ENCODE measurements at regions not wholly inside any gene's neighbourhood (a gene's known extent, or its start where the extent isn't known, plus 50 kb on each side); places are given as distances from the start of the nearest gene placed in this dataset.

GRCh38 chr6:68052234-68052633 is 582.8 kb upstream of the ADGRB3 start (continued):
- TF ChIP-seq RCOR1 (conservative IDR thresholded peaks at IDR 0.05; ENCODE audit: low read depth, low read length) (no peak), CHD1 (IDR thresholded peaks at IDR 0.05; ENCODE audit: low read depth, low read length) (no peak), POLR2AphosphoS5 (IDR thresholded peaks at IDR 0.05; ENCODE audit: low read length) (no peak), MEF2A (IDR thresholded peaks at IDR 0.05; ENCODE audit: insufficient read depth, low read depth, low read length) (no peak), TCF12 (IDR thresholded peaks at IDR 0.05; ENCODE audit: low read depth, low read length) (no peak)

GRCh38 chr6:68049562-68049961 is 585.5 kb upstream of the ADGRB3 start:
- ATAC-seq (no peak), FAIRE-seq (no peak), DNase-seq (ENCODE audit: low read depth, low spot score) (no peak)
- RAD21 ChIA-PET (ENCODE audit: unreplicated experiment): no interaction called here
- H3K4me1 ChIP-seq (ENCODE audit: control insufficient read depth, insufficient read depth, low read length): no peaks in the 10 kb centered on the region
- no peak overlapping the region for H2AFZ ChIP-seq (ENCODE audit: control insufficient read depth, low read depth, low read length)
- no peaks in the 10 kb centered on the region for H4K20me1 ChIP-seq (ENCODE audit: control insufficient read depth, insufficient read depth)
- CTCF ChIA-PET: no interaction called here
- TF ChIP-seq SMAD1 (IDR thresholded peaks at IDR 0.05; ENCODE audit: low read depth, partially characterized antibody) (no peak), NFIC (IDR thresholded peaks at IDR 0.05; ENCODE audit: low read depth, low read length) (no peak), HDAC2 (IDR thresholded peaks at IDR 0.05) (no peak), SIN3A (IDR thresholded peaks at IDR 0.05; ENCODE audit: low read depth, low read length) (no peak), ZNF24 (IDR thresholded peaks at IDR 0.05) (no peak), MYB (IDR thresholded peaks at IDR 0.05; ENCODE audit: borderline replicate concordance, low read depth, low read length) (no peak), EZH2 (IDR thresholded peaks at IDR 0.05; ENCODE audit: borderline replicate concordance, control insufficient read depth, low read depth, low read length) (no peak)
- WGBS (ENCODE audit: insufficient coverage, insufficient replicate concordance, low lambda C conversion rate, missing lambda C conversion rate): 80% methylated on average over 5 of the region's 5 CpGs
- no peaks in the 10 kb centered on the region for H3K79me2 ChIP-seq (ENCODE audit: control insufficient read depth, insufficient read depth, low read length)
- no TSS peak for BruUV-seq (replicated peaks)
- intact Hi-C loops (cut with micrococcal nuclease; ENCODE audit: unreplicated experiment): no loop called here
- H3K9me3 ChIP-seq (replicated peaks; ENCODE audit: control insufficient read depth, insufficient read depth, low read length): no peaks in the 10 kb centered on the region
- no peak overlapping the region for H3K27ac ChIP-seq (ENCODE audit: control insufficient read depth, insufficient read depth)
- no peak overlapping the region for H3K4me2 ChIP-seq (ENCODE audit: control insufficient read depth, insufficient read depth)
- SMC1A ChIA-PET (ENCODE audit: uncharacterized antibody, unreplicated experiment): interaction anchor here (0.6 to 1.2 kb wide), 3 partner anchors 10 to 123 kb away, joined by 3 read pairs; no protein-coding TSS in a partner anchor
- no peak overlapping the region for H3K9ac ChIP-seq (ENCODE audit: control insufficient read depth, insufficient read depth, low read length)
- no peaks in the 10 kb centered on the region for H3K27me3 ChIP-seq (replicated peaks in 1 of 2; ENCODE audit: control insufficient read depth in 2 of 2, insufficient read depth in 2 of 2, low read length in 1 of 2)
- POLR2A ChIA-PET: no interaction called here
- no peaks in the 10 kb centered on the region for H3K36me3 ChIP-seq (ENCODE audit: control insufficient read depth in 2 of 2, insufficient read depth in 2 of 2, low read length in 1 of 2)
- in situ Hi-C loops (cut with MboI): no loop called here
- no peak overlapping the region for H3K4me3 ChIP-seq
